Stomach (tissue), 8 donors: ENCODE measurements at regions not wholly inside any gene's neighbourhood (a gene's known extent, or its start where the extent isn't known, plus 50 kb on each side); places are given as distances from the start of the nearest gene placed in this dataset.

ENCODE experiments used
- DNase-seq, 2 donors: peaks; one replicate each; pipeline versions ENCODE4 v3.0.0 to v3.0.0-alpha.2; 2013 to 2019
- H3K27ac ChIP-seq, 5 donors: fragments of 200-600 bp in 4 of 5; sonication (generic) in 4 of 5; one replicate each; pipeline ENCODE4 v1.5.1; 2013 to 2019; ENCODE audit warnings: mild to moderate bottlenecking in 1 of 5, moderate library complexity in 1 of 5
- H3K27me3 ChIP-seq, 3 donors: fragments of 200-600 bp; sonication (generic); one replicate each; pipeline ENCODE4 v1.5.1; 2017 to 2019; ENCODE audit warnings: mixed run types in 1 of 3
- H3K36me3 ChIP-seq, 4 donors: fragments of 200-600 bp; sonication (generic); 1 replicate in 3 of 4; 2 replicates in 1 of 4; pipeline ENCODE4 v1.5.1; 2016 to 2019
- H3K4me1 ChIP-seq, 4 donors: fragments of 200-600 bp; sonication (generic); one replicate each; pipeline ENCODE4 v1.5.1; 2016 to 2019
- H3K4me3 ChIP-seq, 4 donors: fragments of 200-600 bp; sonication (generic) in 3 of 4; one replicate each; pipeline ENCODE4 v1.5.1; 2016 to 2019; ENCODE audit warnings: mild to moderate bottlenecking in 1 of 4
- H3K9me3 ChIP-seq, 4 donors: fragments of 200-600 bp; sonication (generic); one replicate each; pipeline ENCODE4 v1.5.1; 2016 to 2019
- CTCF ChIP-seq, 7 experiments: fragments of 450-650 bp in 4 of 7; fragments of 200-600 bp in 3 of 7; sonication (generic) in 3 of 7; IDR thresholded peaks; one replicate each; pipeline ENCODE4 v1.5.1; 2016 to 2019; ENCODE audit warnings: antibody characterized with exemption in 7 of 7, control low read depth in 2 of 7, mild to moderate bottlenecking in 1 of 7
- EP300 ChIP-seq: sonication (generic); formaldehyde crosslinking; IDR thresholded peaks from one replicate; pipeline ENCODE4 v1.6.1; 2017; ENCODE audit warnings: antibody characterized with exemption
- POLR2A ChIP-seq, 4 donors: fragments of 450-650 bp; IDR thresholded peaks; one replicate each; pipeline ENCODE4 v1.6.1; 2016; ENCODE audit warnings: antibody characterized with exemption in 4 of 4, control low read depth in 2 of 4, mild to moderate bottlenecking in 1 of 4, moderate library complexity in 1 of 4
- POLR2AphosphoS5 ChIP-seq, 3 donors: sonication (generic); formaldehyde crosslinking; IDR thresholded peaks; one replicate each; pipeline ENCODE4 v1.6.1; 2016; ENCODE audit warnings: antibody characterized with exemption in 3 of 3
- WGBS, 5 donors: extraction: QIAGEN DNeasy Blood & Tissue Kit in 3 of 5; methylation state at CpG; one replicate each; pipeline versions ENCODE4 v1.1.5 to v1.1.7; 2013 to 2018; 5-methylcytosine and 5-hydroxymethylcytosine counted together
- intact Hi-C: fragments of 100-400 bp; cut with DNase I; formaldehyde crosslinking; loops from one replicate; pipeline ENCODE4 v1.15.1; 2023; ENCODE audit warnings: low total_unique reads
- donor health status: healthy with polysubstance abuse.
- donor health status: Bipolar disorder and iron deficiency.
- donor health status: healthy.

- Histone ChIP-seq H3K9me3 (no peaks in the 10 kb centered on the region), H3K36me3 (no peaks in the 10 kb centered on the region), H3K27me3 (no peaks in the 10 kb centered on the region), H3K4me1 (peaks cover 0 to 12% (median 5%) of the 10 kb centered on the region in 4 donors), H3K4me3 (no peak overlapping the region), H3K27ac (no peak overlapping the region)
- DNase-seq = peak in 1 of 2 donors; percentile 67
- intact Hi-C loops = no loop called here
- WGBS, 5 donors = 21 to 30% (median 25%) methylated on average over 7 of the region's 7 CpGs
- TF ChIP-seq POLR2AphosphoS5 (IDR thresholded peaks at IDR 0.05) (no peak), EP300 (no peak), POLR2A (IDR thresholded peaks at IDR 0.05) (no peak), CTCF (IDR thresholded peaks at IDR 0.05) (no peak)
These were observed 829.6 kb upstream of the ZNF608 start for GRCh38 chr5:125575891-125576505.

- Histone ChIP-seq H3K36me3 (no peaks in the 10 kb centered on the region), H3K4me1 (peaks cover 0 to 12% (median 5%) of the 10 kb centered on the region in 4 donors), H3K27me3 (no peaks in the 10 kb centered on the region), H3K27ac (no peak overlapping the region), H3K9me3 (no peaks in the 10 kb centered on the region), H3K4me3 (no peak overlapping the region)
- TF ChIP-seq POLR2AphosphoS5 (IDR thresholded peaks at IDR 0.05) = no peak
- TF ChIP-seq EP300 = no peak
- TF ChIP-seq CTCF (IDR thresholded peaks at IDR 0.05) = no peak
- no peak for TF ChIP-seq POLR2A (IDR thresholded peaks at IDR 0.05)
- DNase-seq = no peak
- 46 to 57% (median 54%) methylated on average over 3 of the region's 3 CpGs for WGBS, 5 donors
- intact Hi-C loops = no loop called here
These were observed 830.4 kb upstream of the ZNF608 start for GRCh38 chr5:125576822-125577221.

- Histone ChIP-seq H3K4me1 (peaks cover 0 to 22% (median 8%) of the 10 kb centered on the region in 4 donors), H3K27ac (no peak overlapping the region), H3K4me3 (no peak overlapping the region), H3K9me3 (no peaks in the 10 kb centered on the region), H3K27me3 (no peaks in the 10 kb centered on the region), H3K36me3 (no peaks in the 10 kb centered on the region)
- 68 to 99% (median 82%) methylated on average over 1 of the region's 1 CpG for WGBS, 5 donors
- intact Hi-C loops = no loop called here
- DNase-seq = no peak
- TF ChIP-seq EP300 = no peak
- no peak for TF ChIP-seq POLR2AphosphoS5 (IDR thresholded peaks at IDR 0.05)
- no peak for TF ChIP-seq CTCF (IDR thresholded peaks at IDR 0.05)
- TF ChIP-seq POLR2A (IDR thresholded peaks at IDR 0.05) = no peak
These were observed 832.1 kb upstream of the ZNF608 start for GRCh38 chr5:125578551-125578950.

- no peak for DNase-seq
- intact Hi-C loops = no loop called here
- peaks cover 0 to 25% (median 8%) of the 10 kb centered on the region in 4 donors for H3K4me1 ChIP-seq
- no peaks in the 10 kb centered on the region for H3K36me3 ChIP-seq
- H3K27me3 ChIP-seq = no peaks in the 10 kb centered on the region
- no peaks in the 10 kb centered on the region for H3K9me3 ChIP-seq
- no peak overlapping the region for H3K27ac ChIP-seq
- no peak overlapping the region for H3K4me3 ChIP-seq
- no peak for TF ChIP-seq EP300
- 66 to 75% (median 71%) methylated on average over 5 of the region's 5 CpGs for WGBS, 5 donors
These were observed 832.7 kb upstream of the ZNF608 start for GRCh38 chr5:125579182-125579581.

GRCh38 chr5:125581311-125581710 is 834.9 kb upstream of the ZNF608 start:
- intact Hi-C loops = no loop called here
- no peaks in the 10 kb centered on the region for H3K36me3 ChIP-seq
- H3K9me3 ChIP-seq = no peaks in the 10 kb centered on the region
- peaks cover 0 to 16% (median 3%) of the 10 kb centered on the region in 4 donors for H3K4me1 ChIP-seq
- no peak for DNase-seq
- H3K27me3 ChIP-seq = no peaks in the 10 kb centered on the region
- no peak for TF ChIP-seq POLR2AphosphoS5 (IDR thresholded peaks at IDR 0.05)
- TF ChIP-seq EP300 = no peak
- no peak for TF ChIP-seq POLR2A (IDR thresholded peaks at IDR 0.05)
- TF ChIP-seq CTCF (IDR thresholded peaks at IDR 0.05) = no peak
- H3K4me3 ChIP-seq = no peak overlapping the region
- no peak overlapping the region for H3K27ac ChIP-seq
